Erythroblast (primary cell): ENCODE measurements at regions not wholly inside any gene's neighbourhood (a gene's known extent, or its start where the extent isn't known, plus 50 kb on each side); places are given as distances from the start of the nearest gene placed in this dataset.

ENCODE experiments used
- GATA1 ChIP-seq: IDR thresholded peaks from 2 replicates; pipeline ENCODE4 v1.6.1; 2011; ENCODE audit warnings: low read depth, mild to moderate bottlenecking, control low read depth, low read length, moderate library complexity
- POLR2A ChIP-seq: IDR thresholded peaks from 2 replicates; pipeline ENCODE4 v1.6.1; 2011; ENCODE audit warnings: mild to moderate bottlenecking, low read length

DNA sequence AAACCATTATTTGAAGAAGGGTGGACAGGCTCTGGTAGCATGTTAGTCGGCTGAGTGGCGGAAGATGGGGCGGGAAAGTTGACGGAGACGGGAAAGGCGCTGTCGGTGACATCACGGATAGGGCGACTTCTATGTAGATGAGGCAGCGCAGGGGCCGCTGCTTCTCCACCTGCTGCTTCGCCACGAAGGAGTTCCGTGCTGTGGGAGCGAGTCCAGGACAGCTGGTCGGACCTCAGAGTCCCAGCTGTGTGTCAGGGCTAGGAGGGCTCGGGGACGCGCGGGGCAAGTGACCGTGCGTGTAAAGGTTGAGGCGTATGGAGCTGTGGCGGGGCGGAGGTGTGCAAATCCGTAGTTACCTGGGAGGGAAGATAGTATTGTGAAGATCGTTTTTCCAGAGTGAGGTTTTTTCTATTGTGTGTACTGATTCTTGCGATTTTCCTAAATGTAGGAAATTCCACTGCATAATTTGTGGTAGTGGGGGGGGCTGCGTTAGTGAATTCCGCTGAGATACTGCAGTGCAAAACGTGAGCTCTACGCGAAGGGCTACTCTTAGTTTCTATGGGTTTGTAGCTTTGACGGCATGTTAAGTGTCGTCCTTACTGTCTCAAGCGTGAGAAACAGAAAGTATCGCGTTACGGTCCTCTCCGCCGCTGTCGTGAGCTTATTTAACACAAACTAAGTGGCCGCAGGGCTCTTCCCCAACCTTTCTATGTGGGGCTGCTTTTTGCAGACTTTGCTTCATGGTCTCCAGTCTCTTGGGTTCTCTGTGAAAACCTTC is 111.2 kb upstream of the NBPF11 start:
- peak; percentile 99 for TF ChIP-seq POLR2A
- TF ChIP-seq GATA1, result no peak
